HEK293 (cell line): ENCODE measurements at regions not wholly inside any gene's neighbourhood (a gene's known extent, or its start where the extent isn't known, plus 50 kb on each side); places are given as distances from the start of the nearest gene placed in this dataset.

Experiments used
- ZNF114 ChIP-seq: fragments of 450-650 bp; formaldehyde crosslinking; IDR thresholded peaks from 2 replicates; pipeline ENCODE4 v1.5.0; 2017; ENCODE audit warnings: missing biosample characterization, missing genetic modification characterization
- ZNF843 ChIP-seq: fragments of 450-650 bp; formaldehyde crosslinking; IDR thresholded peaks from 2 replicates; pipeline ENCODE4 v1.5.1; 2016; ENCODE audit warnings: missing biosample characterization, missing genetic modification characterization
- TF ChIP-seq, protein P1 (sequence below): fragments of 450-650 bp; formaldehyde crosslinking; IDR thresholded peaks from 2 replicates; pipeline ENCODE4 v1.5.1; 2016; ENCODE audit warnings: missing biosample characterization, missing genetic modification characterization
- TF ChIP-seq, protein P2 (sequence below): fragments of 450-650 bp; formaldehyde crosslinking; IDR thresholded peaks from 2 replicates; pipeline ENCODE4 v1.5.1; 2016; ENCODE audit warnings: missing biosample characterization, missing genetic modification characterization
- TF ChIP-seq, protein P3 (sequence below): fragments of 450-650 bp; formaldehyde crosslinking; IDR thresholded peaks from 2 replicates; pipeline ENCODE4 v1.5.1; 2016; ENCODE audit warnings: missing biosample characterization, missing genetic modification characterization, low read depth

DNA sequence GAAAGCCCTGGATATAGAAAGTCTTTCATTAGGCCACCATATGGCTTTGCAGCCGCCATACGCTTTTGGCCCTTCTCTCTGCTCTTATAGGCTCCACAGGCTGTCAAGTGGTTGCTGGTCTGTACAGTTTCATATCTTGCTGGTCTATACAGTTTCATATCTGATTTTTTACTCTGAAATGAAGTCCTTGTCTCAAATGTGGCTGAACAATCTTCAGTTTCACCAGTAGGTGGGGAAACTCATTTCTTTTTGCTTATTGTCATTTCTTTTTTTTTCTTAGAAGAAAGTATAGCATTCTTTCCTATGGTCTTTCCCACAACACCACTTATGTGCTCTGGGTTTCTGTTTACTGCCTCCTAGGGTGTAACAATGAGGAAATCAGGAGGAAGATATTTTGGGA lies 771.4 kb upstream of the MMS22L start:
- TF ChIP-seq ZNF114 (tag by site-specific recombination) (no peak), ZNF843 (tag by site-specific recombination) (no peak)
- TF ChIP-seq, protein P1, sequence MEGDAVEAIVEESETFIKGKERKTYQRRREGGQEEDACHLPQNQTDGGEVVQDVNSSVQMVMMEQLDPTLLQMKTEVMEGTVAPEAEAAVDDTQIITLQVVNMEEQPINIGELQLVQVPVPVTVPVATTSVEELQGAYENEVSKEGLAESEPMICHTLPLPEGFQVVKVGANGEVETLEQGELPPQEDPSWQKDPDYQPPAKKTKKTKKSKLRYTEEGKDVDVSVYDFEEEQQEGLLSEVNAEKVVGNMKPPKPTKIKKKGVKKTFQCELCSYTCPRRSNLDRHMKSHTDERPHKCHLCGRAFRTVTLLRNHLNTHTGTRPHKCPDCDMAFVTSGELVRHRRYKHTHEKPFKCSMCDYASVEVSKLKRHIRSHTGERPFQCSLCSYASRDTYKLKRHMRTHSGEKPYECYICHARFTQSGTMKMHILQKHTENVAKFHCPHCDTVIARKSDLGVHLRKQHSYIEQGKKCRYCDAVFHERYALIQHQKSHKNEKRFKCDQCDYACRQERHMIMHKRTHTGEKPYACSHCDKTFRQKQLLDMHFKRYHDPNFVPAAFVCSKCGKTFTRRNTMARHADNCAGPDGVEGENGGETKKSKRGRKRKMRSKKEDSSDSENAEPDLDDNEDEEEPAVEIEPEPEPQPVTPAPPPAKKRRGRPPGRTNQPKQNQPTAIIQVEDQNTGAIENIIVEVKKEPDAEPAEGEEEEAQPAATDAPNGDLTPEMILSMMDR (tag by site-specific recombination) = no peak
- TF ChIP-seq, protein P2, sequence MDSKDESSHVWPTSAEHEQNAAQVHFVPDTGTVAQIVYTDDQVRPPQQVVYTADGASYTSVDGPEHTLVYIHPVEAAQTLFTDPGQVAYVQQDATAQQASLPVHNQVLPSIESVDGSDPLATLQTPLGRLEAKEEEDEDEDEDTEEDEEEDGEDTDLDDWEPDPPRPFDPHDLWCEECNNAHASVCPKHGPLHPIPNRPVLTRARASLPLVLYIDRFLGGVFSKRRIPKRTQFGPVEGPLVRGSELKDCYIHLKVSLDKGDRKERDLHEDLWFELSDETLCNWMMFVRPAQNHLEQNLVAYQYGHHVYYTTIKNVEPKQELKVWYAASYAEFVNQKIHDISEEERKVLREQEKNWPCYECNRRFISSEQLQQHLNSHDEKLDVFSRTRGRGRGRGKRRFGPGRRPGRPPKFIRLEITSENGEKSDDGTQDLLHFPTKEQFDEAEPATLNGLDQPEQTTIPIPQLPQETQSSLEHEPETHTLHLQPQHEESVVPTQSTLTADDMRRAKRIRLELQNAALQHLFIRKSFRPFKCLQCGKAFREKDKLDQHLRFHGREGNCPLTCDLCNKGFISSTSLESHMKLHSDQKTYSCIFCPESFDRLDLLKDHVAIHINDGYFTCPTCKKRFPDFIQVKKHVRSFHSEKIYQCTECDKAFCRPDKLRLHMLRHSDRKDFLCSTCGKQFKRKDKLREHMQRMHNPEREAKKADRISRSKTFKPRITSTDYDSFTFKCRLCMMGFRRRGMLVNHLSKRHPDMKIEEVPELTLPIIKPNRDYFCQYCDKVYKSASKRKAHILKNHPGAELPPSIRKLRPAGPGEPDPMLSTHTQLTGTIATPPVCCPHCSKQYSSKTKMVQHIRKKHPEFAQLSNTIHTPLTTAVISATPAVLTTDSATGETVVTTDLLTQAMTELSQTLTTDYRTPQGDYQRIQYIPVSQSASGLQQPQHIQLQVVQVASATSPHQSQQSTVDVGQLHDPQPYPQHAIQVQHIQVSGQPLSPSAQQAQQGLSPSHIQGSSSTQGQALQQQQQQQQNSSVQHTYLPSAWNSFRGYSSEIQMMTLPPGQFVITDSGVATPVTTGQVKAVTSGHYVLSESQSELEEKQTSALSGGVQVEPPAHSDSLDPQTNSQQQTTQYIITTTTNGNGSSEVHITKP = no peak
- TF ChIP-seq, protein P3, sequence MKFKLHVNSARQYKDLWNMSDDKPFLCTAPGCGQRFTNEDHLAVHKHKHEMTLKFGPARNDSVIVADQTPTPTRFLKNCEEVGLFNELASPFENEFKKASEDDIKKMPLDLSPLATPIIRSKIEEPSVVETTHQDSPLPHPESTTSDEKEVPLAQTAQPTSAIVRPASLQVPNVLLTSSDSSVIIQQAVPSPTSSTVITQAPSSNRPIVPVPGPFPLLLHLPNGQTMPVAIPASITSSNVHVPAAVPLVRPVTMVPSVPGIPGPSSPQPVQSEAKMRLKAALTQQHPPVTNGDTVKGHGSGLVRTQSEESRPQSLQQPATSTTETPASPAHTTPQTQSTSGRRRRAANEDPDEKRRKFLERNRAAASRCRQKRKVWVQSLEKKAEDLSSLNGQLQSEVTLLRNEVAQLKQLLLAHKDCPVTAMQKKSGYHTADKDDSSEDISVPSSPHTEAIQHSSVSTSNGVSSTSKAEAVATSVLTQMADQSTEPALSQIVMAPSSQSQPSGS (tag by site-specific recombination) = no peak
